Activated T-cell treated with anti-CD3 and anti-CD28 coated beads, Interleukin-2, amount 50 U/mL, for 1 hour (primary cell): ENCODE measurements at regions not wholly inside any gene's neighbourhood (a gene's known extent, or its start where the extent isn't known, plus 50 kb on each side); places are given as distances from the start of the nearest gene placed in this dataset.

ENCODE experiments used
- DNase-seq: peaks from one replicate; pipeline ENCODE4 v3.0.0-alpha.2; 2020

DNA sequence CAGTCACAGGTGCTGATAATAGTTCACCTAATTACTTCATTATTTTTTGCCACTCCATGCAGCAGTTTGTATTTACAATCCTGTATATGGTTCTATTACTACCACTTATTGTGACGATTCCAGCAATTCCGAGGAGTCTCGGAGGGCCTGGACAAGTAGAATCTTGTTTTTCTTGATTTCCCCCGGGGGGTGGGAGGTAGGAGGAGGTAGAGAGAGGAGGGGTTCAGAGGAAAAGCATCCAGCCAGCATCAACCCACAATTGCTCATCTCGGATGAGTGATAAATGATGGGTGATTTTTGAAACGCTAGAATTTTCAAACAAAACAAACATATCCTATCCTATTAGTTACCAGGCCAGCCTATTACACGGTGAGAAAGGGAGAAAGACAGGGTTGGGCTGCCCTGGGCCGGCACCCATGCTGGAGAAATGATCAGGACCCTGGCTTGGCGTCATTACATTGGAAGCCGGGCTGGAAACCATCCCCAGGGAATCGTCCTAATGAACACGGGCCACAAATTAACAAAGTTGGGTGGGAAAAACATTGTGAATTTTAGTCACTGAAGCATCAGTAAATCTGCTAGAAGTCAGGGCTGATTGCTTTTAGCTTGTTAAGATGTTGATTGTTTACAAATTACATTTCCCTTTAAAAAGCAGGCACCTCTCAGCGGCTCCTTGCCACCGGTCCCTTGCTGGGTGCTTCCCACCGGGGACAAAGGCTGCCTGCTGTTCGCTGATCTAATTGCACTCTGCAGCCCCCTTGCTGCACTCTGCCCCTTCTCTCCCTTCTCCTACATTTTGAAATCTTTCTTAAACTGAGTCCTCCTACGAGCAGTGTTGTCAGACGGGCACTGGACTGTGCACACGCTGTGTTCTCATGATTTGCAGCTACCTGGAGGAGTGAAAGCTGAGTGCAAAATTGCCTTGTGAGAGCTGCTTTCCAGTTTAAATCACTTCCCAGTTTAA is 95.5 kb downstream of the FAM204A start:
- DNase-seq = no peak

DNA sequence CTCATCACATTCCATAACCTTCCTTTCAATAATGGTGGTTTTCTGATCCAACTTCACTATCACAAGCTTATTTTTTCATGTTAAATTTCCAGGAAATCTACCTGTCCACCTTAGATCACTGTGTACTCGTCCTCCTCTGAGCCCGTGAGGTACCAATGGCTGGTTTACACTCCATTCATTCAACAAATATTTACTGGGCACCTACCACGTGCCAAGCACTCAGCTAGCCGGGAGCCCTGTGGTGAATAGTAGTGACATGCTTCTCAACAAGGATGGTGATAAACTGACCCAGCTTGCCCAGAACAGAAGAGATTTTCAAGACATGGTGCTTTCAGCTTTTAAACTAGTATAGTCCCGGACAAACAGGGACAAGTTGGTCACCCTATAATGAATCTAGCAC is 98.2 kb downstream of the FAM204A start:
- no peak for DNase-seq

DNA sequence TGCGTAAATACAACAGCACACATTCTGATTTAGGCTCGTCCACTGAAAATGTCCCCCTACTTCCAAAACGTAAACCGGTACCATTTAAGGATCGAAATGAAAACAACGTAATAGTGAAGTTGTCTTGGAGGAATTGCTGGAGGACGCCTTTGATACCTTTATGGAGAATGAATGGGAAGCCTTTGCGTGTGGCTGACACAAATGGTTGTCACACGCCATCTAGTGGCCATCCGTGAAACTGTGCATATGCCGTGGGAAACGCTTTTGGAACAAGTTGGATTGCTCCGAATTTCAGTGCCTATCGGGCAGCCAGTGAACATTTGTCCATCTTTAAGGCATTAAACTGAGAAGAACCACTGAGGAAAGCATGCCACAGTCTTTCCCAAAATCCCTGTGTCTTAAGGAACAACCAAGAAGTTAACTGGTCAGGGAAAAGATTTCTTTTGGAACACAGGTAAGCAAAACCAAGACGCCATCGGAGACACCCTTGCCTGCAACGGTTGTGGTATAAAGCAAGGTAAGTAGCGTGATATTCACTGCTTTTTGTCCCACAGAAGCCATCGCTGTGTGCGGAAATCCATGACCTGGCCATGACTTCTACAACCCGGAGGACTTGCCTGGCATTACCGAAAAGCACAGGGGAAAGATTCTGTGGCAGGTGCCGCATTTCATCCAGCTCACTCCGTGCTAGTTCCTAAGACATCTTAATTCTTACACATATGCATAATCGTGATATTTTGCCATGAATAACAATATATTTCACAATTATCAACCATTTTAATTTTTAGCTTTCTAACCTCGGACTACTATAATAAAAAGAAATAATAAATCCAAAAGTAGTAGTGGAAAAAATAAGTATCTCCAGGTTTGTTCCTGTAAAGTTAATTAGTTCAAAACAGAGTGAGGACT is 100.6 kb downstream of the FAM204A start:
- DNase-seq = peak; percentile 66

DNA sequence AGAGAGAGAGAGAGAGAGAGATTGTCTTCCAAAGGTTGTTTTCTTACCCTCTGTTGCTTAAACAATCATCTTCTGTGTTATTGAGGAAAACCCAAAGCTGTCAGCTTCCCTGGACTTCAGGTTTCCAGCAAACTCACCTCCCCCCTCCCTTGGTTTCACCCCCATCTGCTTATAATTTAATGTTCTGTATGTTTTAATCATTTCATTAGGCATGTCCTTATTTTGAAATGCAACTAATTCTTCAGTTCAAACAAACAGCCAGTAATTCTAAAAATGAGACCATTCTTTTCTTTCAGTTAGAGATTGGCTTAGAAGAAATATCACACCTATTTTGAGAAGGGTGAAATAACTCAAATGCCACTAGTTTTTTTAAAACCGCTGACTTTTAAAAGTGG is 102.9 kb downstream of the FAM204A start:
- DNase-seq = no peak

DNA sequence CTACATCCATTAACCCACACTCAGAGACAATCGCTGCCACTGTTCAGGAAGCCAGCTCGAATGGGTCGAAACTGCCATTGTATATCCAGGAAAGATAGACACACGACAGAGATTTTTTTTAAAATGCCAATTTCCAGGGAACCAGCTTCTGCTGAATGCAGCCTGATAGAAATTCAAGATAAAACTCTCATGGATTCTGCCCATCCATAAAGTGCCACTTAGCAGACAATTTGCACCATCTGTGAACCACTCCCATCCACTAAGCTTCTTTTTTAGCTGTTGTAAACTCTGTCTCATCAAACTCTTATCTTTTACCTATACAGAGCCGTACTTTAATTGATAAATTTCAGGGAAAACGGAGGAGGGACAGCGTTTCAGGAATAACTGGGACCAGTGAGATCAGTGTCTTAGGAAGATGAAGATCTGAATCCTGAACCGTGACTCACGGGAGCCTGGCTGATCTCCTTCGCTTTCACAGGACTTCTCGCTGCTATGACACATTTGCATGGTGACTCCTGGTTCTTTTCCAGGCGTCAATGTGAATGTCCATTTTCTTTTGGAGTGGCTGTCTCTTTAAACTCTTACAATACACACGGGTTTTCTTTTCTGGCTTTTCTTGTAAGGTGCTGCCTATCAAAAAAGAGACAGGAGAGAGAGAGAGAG is 103.4 kb downstream of the FAM204A start:
- no peak for DNase-seq

DNA sequence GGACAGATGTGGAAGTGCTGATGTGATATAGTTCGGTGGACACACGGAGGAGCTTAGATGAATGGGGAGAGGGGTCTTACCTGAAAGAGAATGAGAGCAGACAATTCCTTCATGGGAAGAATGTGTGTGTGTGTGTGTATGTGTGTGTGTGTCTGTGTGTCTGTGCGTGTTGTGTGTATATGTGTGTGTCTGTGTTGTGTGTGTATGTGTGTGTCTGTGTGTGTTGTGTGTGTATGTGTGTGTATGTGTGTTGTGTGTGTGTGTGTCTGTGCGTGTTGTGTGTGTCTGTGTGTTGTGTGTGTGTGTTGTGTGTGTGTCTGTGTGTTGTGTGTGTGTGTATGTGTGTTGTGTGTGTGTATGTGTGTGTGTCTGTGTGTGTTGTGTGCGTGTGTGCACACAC is 104.2 kb downstream of the FAM204A start:
- DNase-seq = no peak

DNA sequence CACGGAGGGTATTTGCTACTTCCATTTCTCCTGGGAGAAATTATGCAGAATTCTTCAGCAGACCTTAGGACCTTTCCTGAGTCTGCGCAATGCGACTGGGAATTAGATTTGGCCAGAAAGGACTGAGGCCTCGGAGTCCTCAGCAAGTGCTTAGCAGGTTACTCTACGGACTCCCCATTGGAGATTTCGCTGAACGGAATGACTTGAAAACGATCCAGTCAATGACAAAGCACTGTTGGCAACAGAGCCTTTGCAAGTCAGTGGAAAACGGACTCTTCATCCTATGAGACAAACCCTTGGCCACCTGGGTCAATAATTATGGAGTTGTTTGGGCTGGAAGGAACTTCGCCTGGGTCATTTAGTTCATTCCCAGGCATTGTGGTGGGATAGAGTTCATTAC is 107.4 kb downstream of the FAM204A start:
- no peak for DNase-seq

DNA sequence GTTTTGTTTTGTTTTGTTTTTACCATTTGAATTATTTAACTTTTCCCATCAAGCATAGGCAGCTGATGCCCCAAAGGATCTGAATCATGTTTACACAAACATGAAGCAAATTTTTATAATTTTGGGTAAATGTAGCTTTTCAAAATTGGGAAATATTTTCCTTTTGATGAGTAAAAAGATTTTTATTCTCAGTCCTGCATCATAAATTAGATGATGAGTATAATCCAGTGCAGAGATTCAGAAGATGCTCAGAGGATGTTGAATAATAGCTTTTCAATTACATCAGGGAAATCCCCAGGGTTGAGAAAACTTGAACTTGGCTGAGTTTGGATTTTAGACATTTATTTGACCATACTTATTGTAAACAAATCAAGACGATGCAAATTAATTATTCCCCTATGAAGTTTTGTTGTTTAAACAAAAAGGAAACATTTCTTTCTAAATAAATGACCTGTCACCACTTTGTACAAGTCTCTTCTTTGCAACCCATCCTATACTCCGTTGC is 121.7 kb downstream of the FAM204A start:
- DNase-seq = no peak

DNA sequence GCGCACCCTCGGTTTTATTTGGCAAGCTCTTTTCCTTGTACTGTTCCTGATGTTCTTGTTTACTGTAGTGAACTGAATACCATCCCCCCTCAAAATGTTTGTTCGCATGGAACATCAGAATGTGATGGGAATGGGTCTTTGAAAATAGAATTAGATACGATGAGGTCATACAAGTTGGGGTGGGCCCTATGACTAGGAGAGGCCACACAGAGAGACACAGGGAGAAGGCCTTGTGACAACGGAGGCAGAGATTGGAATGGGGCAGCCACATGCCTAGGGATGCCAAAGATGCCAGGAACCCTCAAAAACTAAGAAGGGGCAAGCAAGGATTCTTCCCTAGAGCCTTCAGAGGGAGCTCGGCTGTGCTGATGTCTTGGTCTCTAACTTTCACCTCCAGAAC is 123.6 kb downstream of the FAM204A start:
- no peak for DNase-seq

DNA sequence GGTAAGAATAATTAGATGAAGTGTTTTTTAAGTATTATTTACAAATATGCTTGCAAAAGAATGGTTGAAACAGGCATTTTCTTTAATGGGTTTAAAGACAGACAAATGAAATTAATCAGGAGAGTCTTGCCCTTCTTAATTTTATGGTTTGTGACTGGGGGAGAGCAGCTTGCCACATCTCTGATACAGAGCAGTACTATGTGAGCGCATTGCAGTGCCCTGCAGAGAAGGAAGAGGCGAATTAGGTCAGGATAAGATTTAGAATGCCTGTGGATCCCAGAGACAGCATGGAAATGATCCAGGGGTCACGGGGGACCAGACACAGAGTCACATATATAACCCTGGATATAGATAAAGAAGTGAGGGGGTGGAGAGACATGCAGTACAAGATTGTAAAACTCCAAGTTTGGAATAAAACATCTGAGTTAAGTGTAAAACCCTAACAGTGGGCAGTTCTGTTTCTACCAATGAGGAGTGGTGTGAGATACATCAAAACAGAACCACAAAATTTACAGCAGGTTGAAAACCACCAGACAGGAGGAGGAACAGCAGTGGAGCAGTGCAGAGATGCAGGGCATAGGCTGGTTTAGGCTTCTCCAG is 125.5 kb downstream of the FAM204A start:
- no peak for DNase-seq

DNA sequence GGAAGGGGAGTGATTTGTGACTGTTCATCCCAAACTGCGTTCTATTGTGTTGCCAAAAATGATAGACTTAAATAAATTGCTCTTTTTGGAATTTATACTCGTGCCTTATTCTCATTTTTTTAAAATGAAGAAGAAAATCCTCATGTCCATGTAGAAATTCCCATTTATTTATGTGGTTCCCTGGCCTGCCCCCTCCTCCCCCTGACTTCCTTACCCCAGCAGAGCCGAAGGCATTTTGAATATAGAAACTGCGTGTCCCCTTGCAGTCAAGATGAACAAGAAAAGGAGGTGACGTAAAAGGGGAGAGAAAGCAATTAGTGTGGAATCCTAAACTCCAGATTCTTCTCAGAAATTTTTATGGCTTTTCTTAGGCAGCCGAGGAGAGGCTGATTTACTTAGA is 126.1 kb downstream of the FAM204A start:
- DNase-seq = no peak

DNA sequence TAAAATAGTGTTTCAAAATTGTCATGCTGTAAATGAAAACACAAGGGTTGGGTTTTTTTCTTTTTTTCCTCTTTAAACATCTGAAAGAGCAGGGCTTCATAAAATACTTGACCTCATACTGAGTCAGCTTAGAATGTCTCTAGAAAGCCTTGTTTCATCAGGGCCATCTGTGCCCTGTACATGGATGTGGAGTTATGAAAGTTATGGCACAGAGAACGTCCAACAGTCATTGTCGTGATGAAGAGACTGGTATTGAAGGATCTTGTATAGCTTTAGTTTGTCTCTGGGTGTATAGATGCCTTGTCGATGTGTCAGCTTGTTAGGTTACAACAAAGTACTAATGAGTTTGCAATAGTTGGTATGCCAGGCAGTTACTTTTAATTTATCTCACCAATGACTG is 127.3 kb downstream of the FAM204A start:
- no peak for DNase-seq

DNA sequence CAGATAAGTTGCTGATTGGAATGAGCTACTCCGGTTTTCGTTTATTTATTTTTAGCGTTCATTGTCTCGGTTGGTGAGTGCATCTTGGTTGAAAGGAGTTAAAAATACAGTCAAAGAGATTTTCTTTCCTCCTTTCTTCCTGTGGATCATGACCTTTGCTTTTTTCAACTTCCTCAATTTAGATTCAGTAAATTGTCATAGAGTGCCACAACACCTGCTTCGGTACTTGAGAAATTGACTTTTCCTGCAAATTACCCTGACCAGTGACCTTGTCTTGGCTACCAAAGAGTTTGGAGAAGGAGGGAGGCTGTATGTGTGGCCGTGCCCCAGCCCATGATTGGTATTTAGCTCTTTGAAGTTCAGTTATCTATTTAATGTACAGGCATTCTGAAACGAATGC is 128.7 kb downstream of the FAM204A start:
- DNase-seq = no peak

DNA sequence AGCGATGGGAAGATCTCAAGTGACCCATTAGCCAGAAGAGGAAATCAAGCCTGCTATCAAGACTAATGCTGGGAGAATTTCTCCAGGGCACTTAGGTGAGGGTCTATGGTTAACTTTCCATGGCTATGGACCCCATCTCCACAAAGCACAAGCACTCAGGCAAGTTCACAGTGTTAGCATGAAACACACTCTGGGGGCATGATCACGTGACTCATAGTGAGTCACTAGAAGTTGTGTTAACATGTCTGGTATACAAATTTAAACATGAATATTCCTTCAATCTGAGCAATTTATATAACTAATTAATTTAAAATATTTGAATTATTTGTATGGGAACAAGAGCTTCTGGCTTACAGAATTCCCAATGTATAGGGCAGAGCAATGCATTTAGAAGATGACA is 131.8 kb downstream of the FAM204A start:
- no peak for DNase-seq

DNA sequence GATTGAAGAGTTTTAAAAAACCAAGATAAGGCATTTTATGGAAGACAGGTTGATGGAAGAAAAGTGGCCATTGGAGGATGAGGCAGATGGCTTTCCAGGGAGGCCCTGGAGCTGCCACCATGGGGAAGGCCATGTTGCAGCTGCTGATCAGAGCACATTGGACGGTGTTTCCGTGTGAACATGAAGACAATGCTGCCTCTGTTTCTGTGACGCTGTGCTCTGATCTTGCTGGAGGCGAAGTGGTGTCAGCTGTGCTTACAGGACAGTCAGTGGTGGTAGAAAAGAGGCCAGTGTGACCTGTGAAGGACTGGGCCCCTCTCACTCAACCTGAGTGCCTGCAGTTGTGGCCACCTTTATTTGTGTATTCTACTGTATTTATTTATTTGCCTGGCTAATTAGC is 132.9 kb downstream of the FAM204A start:
- no peak for DNase-seq

DNA sequence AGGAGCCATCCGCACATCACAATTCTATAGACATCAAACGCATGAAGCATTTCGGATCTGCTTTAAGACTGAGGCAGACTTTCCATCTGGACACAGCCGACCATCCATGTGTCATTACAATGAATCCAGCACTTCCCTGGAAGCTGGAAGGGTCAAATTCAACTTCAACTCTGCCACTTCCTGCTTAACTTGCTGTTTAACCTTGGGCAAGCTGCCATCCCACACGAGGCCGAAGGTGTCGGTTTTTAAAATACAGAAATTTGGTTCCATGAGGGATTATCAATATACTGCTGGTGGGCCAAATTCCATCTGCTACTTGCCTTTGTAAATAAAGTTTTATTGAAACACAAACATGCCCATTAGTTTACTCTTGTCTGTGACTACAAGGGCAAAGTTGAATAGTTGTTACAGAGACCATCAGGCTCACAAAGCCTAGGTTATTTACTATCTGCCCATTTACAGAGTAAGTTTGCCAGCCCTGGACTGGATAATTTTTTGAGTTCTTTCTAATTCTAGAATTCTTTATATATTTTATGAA is 134.6 kb downstream of the FAM204A start:
- no peak for DNase-seq

DNA sequence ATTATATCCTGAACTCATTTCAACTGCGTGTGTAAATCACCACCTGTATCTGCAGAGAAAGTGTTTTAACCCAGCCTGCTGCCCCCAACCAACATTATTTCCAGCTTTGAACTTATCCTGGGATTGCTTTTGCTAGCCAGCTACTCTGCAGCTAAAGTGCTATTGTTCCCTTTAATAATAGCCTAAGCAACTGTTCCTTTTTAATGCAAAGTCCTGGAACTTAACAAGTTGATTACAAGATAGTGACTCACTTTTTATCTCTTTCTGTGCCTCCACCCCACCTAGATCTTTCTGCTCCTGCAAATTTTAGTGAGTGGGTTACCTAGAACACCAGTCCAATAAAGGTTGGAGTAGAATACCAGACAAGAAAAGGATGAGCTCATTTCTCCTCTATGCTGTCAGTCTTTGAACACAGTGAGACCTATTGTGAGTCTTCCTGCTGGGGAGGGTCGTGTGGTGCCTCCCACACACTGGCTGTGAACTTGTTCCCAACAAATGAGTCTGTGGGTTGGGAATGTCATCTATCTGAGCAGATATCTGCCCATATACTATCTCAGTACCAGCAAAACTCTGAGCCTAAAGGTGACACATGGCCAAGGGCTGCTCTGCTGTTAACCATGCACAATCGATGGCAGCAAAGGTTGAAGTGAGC is 137.7 kb downstream of the FAM204A start:
- no peak for DNase-seq

DNA sequence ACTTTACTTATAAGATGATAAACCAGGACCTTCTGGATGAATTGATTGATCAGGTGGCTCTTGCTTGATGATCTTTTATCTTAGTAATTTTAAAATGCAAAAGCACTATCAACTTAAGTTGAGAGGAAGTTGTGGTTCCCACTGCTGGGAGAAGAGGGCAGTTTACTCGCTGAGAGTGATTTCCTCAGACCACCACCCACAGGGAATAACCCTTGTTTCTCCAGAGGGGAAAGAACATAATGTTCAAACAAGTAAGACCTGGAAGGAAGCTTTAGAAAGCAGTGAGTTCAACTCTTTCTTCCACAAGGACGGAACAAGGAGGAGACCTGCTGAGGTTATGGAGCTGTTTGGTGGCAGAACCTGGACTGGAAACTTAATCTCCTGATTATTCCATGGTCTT is 138.7 kb downstream of the FAM204A start:
- DNase-seq = no peak

DNA sequence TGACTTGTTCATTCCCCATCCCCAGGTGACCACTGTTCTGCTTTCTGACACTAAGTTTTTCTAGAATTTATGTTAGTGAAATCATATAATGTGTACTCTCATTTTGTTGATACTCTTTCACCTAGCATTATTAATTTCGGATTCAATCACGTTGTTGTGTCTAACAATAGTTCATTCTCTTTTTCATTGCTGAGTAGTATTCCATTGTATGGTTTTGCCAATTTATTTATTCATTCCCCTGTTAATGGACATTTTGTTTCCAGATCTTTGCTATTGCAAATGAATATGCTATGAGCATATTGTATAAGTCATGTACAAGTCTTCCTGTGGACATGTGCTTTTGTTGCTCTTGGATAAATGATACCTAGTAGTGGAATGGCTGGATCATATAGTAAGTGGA is 146.4 kb downstream of the FAM204A start:
- DNase-seq = no peak

DNA sequence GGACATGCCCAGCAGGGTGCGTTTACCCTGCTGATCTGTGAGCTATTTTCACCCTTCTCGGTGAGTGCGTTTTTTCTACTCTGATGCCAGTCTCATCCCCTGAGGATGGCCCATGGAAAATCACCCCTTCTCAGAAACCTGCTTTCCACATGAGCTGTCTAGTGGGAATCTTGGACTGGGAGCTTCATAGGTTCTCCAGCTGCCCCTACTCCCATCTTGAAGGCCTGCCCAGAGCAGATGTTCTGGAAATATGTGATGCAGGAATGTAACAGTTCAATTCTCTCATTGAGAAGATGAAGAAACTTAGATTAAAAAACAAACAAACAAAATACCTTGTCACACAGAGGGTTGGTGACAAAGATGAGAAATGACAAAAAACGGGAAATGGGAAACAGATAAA is 146.9 kb upstream of the RAB11FIP2 start:
- DNase-seq = no peak

DNA sequence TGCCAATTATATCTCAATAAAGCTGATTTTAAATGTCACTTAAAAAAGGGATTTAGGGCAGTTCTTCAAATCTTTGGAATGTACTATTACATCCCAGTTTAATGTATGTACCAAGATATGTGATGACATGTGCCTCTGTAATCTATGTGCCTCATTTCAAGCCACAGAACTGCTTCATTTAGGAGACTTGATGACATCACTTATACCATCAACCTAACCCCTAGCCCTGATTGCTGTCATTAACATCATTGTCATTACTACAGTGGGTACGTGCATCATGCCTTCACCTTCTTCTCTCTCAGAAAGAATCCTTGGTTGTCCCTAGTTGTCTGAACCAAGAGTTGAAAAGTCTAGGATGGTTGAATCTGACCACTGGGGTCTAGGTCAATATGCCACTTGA is 134.3 kb upstream of the RAB11FIP2 start:
- no peak for DNase-seq

DNA sequence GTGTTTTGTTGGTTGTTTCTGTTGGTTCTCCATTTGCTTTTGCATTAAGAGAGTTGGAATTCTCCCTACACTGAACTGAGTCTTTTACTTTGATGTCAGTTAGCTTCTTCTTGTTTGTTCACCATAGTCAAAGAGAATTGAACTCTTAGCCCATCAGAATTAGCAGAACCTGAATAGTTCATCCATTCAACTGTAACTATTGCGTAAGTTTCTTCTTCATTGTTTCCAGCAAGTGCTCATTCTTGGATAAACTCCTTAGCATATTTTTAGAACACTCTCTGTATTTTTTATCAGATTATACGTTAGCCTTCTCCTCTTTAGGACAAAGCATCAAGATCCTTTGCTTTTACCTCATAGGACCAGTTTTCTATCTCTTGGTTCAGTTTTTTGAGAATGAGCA is 128.4 kb upstream of the RAB11FIP2 start:
- no peak for DNase-seq
